Lower leg skin (tissue), 4 donors: ENCODE measurements at regions not wholly inside any gene's neighbourhood (a gene's known extent, or its start where the extent isn't known, plus 50 kb on each side); places are given as distances from the start of the nearest gene placed in this dataset.

Experiments used
- DNase-seq, 2 donors: peaks; one replicate each; pipeline ENCODE4 v3.0.0-alpha.2; 2019; ENCODE audit warnings: low spot score in 2 of 2
- H3K4me3 ChIP-seq: fragments of 200-600 bp; sonication (generic); 2 replicates; pipeline ENCODE4 v1.5.1; 2017; ENCODE audit warnings: mild to moderate bottlenecking, low read depth; ENCODE audit not compliant: poor library complexity, severe bottlenecking
- CTCF ChIP-seq, 3 donors: fragments of 450-650 bp; IDR thresholded peaks; one replicate each; pipeline ENCODE4 v1.5.1; 2016; ENCODE audit warnings: antibody characterized with exemption in 3 of 3, mild to moderate bottlenecking in 3 of 3, moderate library complexity in 2 of 3
- POLR2A ChIP-seq, 2 donors: fragments of 450-650 bp; IDR thresholded peaks; one replicate each; pipeline ENCODE4 v1.6.1; 2016 to 2017; ENCODE audit warnings: antibody characterized with exemption in 2 of 2, mild to moderate bottlenecking in 1 of 2, moderate library complexity in 1 of 2
- WGBS, 2 donors: methylation state at CpG; one replicate each; pipeline ENCODE4 v1.1.5; 2018; 5-methylcytosine and 5-hydroxymethylcytosine counted together
- intact Hi-C: fragments of 100-400 bp; cut with DNase I; formaldehyde crosslinking; loops from one replicate; pipeline ENCODE4 v1.15.0; 2023; ENCODE audit warnings: low total_unique reads

GRCh38 chr2:6474161-6475140 is 391.3 kb downstream of the CMPK2 start:
- no peak overlapping the region for H3K4me3 ChIP-seq
- WGBS, 2 donors = 34 to 54% methylated on average over 4 of the region's 4 CpGs
- intact Hi-C loops = no loop called here
- DNase-seq = no peak
- TF ChIP-seq POLR2A (IDR thresholded peaks at IDR 0.05) (no peak), CTCF (IDR thresholded peaks at IDR 0.05) (no peak)

GRCh38 chr2:6475155-6475940 is 390.4 kb downstream of the CMPK2 start:
- DNase-seq = no peak
- no peak overlapping the region for H3K4me3 ChIP-seq
- no peak for TF ChIP-seq POLR2A (IDR thresholded peaks at IDR 0.05)
- no peak for TF ChIP-seq CTCF (IDR thresholded peaks at IDR 0.05)
- 64 to 72% methylated on average over 4 of the region's 4 CpGs for WGBS, 2 donors
- intact Hi-C loops = no loop called here

- no peak for DNase-seq
- no peak overlapping the region for H3K4me3 ChIP-seq
- TF ChIP-seq CTCF (IDR thresholded peaks at IDR 0.05) (no peak), POLR2A (IDR thresholded peaks at IDR 0.05) (no peak)
- 88 to 97% methylated on average over 4 of the region's 4 CpGs for WGBS, 2 donors
- intact Hi-C loops = no loop called here
Measured at GRCh38 chr2:6480514-6480913, 385.2 kb downstream of the CMPK2 start.

GRCh38 chr2:6482256-6482655 is 383.5 kb downstream of the CMPK2 start:
- DNase-seq = no peak
- intact Hi-C loops = no loop called here
- TF ChIP-seq CTCF (IDR thresholded peaks at IDR 0.05) = no peak
- TF ChIP-seq POLR2A (IDR thresholded peaks at IDR 0.05) = no peak
- WGBS, 2 donors = 46 to 51% methylated on average over 4 of the region's 4 CpGs
- no peak overlapping the region for H3K4me3 ChIP-seq

- no peak for DNase-seq
- intact Hi-C loops = no loop called here
- TF ChIP-seq POLR2A (IDR thresholded peaks at IDR 0.05) (no peak), CTCF (IDR thresholded peaks at IDR 0.05) (no peak)
- WGBS, 2 donors = 75 to 78% methylated on average over 4 of the region's 4 CpGs
- H3K4me3 ChIP-seq = no peak overlapping the region
Measured at GRCh38 chr2:6487765-6488164, 377.9 kb downstream of the CMPK2 start.
